CD4-positive, CD25-positive, alpha-beta regulatory T cell (primary cell): ENCODE measurements at regions not wholly inside any gene's neighbourhood (a gene's known extent, or its start where the extent isn't known, plus 50 kb on each side); places are given as distances from the start of the nearest gene placed in this dataset.
"Not testable (repeated sequence)": the region's sequence is repeated elsewhere in the genome, so short reads cannot be mapped to it uniquely, and the experiment has no call there.

ENCODE experiments used
- ATAC-seq, 2 donors: fragments of 150-1000 bp; cut with Tn5 transposase; one replicate each; pipeline ENCODE4 v1.10.0; 2021; ENCODE audit warnings: low read depth in 2 of 2, moderate number of reproducible peaks in 2 of 2, moderate library complexity in 1 of 2
- DNase-seq, 3 donors: peaks; one replicate each; pipeline versions ENCODE4 v3.0.0 to v3.0.0-alpha.2; 2012 to 2022; ENCODE audit warnings: mixed read lengths in 1 of 3
- H3K27ac ChIP-seq: one replicate; pipeline ENCODE4 v1.7.0; 2013; ENCODE audit warnings: mild to moderate bottlenecking, low read length; ENCODE audit not compliant: insufficient read depth, poor library complexity, severe bottlenecking
- H3K27me3 ChIP-seq: one replicate; pipeline ENCODE4 v1.7.0; 2013; ENCODE audit warnings: low read length; ENCODE audit not compliant: control insufficient read depth, insufficient read depth
- H3K36me3 ChIP-seq: one replicate; pipeline ENCODE4 v1.7.0; 2013; ENCODE audit warnings: mild to moderate bottlenecking, low read length, moderate library complexity; ENCODE audit not compliant: control insufficient read depth, insufficient read depth
- H3K4me1 ChIP-seq: 2 replicates; pipeline ENCODE4 v1.7.0; 2013; ENCODE audit warnings: mild to moderate bottlenecking, low read length; ENCODE audit not compliant: insufficient read depth, control insufficient read depth, poor library complexity, severe bottlenecking
- H3K4me3 ChIP-seq: one replicate; pipeline ENCODE4 v1.7.0; 2013; ENCODE audit warnings: low read depth, mild to moderate bottlenecking, low read length, moderate library complexity
- H3K9me3 ChIP-seq, 2 experiments: 1 replicate in 1 of 2; 2 replicates in 1 of 2; pipeline ENCODE4 v1.7.0; 2013; ENCODE audit warnings: low read length in 2 of 2, mild to moderate bottlenecking in 1 of 2, moderate library complexity in 1 of 2; ENCODE audit not compliant: control insufficient read depth in 2 of 2
- H3K27ac Mint-ChIP-seq, 3 donors: one replicate each; pipeline ENCODE4 v1.8.0; 2020 to 2022; ENCODE audit warnings: mild to moderate bottlenecking in 3 of 3, mixed read lengths in 3 of 3, moderate library complexity in 2 of 3
- H3K27me3 Mint-ChIP-seq: one replicate; pipeline ENCODE4 v1.8.0; 2022; ENCODE audit warnings: mild to moderate bottlenecking, mixed read lengths
- H3K36me3 Mint-ChIP-seq: one replicate; pipeline ENCODE4 v1.8.0; 2020; ENCODE audit warnings: mixed read lengths
- H3K4me1 Mint-ChIP-seq, 4 donors: one replicate each; pipeline ENCODE4 v1.8.0; 2020 to 2022; ENCODE audit warnings: mixed read lengths in 4 of 4, mild to moderate bottlenecking in 1 of 4
- H3K4me3 Mint-ChIP-seq, 4 donors: one replicate each; pipeline ENCODE4 v1.8.0; 2020 to 2022; ENCODE audit warnings: mild to moderate bottlenecking in 4 of 4, mixed read lengths in 4 of 4, moderate library complexity in 3 of 4
- H3K9me3 Mint-ChIP-seq, 7 donors: one replicate each; pipeline ENCODE4 v1.8.0; 2020 to 2022; ENCODE audit warnings: mixed read lengths in 7 of 7, mild to moderate bottlenecking in 3 of 7, moderate library complexity in 2 of 7

GRCh38 chr2:167781629-167782028 lies 465.8 kb downstream of the STK39 start:
- not testable (repeated sequence) for ATAC-seq, H3K36me3 Mint-ChIP-seq, H3K36me3 ChIP-seq, H3K4me3 Mint-ChIP-seq, H3K4me1 ChIP-seq, H3K4me1 Mint-ChIP-seq, H3K27me3 ChIP-seq, H3K27ac Mint-ChIP-seq, DNase-seq, H3K27me3 Mint-ChIP-seq, H3K9me3 Mint-ChIP-seq, H3K27ac ChIP-seq, H3K4me3 ChIP-seq, H3K9me3 ChIP-seq

DNA sequence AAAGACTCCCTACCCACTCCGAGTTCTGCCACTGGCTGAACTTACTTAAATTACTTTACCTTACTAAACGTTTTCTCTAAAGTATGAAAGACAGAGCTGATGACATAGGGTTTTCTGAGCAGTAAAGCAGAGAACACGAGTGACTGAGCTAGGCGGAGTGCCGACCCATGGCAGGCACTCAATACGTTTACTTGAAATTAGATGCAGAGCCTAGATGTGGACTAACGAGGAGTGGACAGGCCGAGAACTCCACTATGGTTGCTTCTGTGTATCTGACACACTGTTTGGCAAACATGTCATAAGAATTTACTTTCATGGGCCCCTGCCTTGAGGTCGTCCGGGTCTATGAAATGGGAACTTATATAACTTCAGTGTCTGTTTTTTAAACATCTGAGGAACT lies 471.0 kb downstream of the STK39 start:
- peaks cover 0 to 2% (median 0%) of the 10 kb centered on the region in 7 donors for H3K9me3 Mint-ChIP-seq
- H3K4me3 Mint-ChIP-seq, result no peak overlapping the region

GRCh38 chr2:167771628-167772027 lies 475.8 kb downstream of the STK39 start:
- Mint-ChIP-seq H3K4me1 (no peaks in the 10 kb centered on the region), H3K27ac (no peak overlapping the region), H3K27me3 (no peaks in the 10 kb centered on the region), H3K9me3 (peaks cover 0 to 3% (median 0%) of the 10 kb centered on the region in 7 donors), H3K4me3 (no peak overlapping the region), H3K36me3 (no peaks in the 10 kb centered on the region)
- no peaks in the 10 kb centered on the region for H3K9me3 ChIP-seq
- no peaks in the 10 kb centered on the region for H3K36me3 ChIP-seq
- ATAC-seq (no peak), DNase-seq (no peak)
- no peaks in the 10 kb centered on the region for H3K27me3 ChIP-seq
- H3K27ac ChIP-seq, result no peak overlapping the region
- H3K4me1 ChIP-seq, result no peaks in the 10 kb centered on the region
- H3K4me3 ChIP-seq, result no peak overlapping the region

More for the DNA sequence above, 471.0 kb downstream of the STK39 start:
- no peak for ATAC-seq
- Histone ChIP-seq H3K27me3 (no peaks in the 10 kb centered on the region), H3K27ac (no peak overlapping the region), H3K9me3 (no peaks in the 10 kb centered on the region), H3K4me1 (no peaks in the 10 kb centered on the region), H3K36me3 (no peaks in the 10 kb centered on the region), H3K4me3 (no peak overlapping the region)
- Mint-ChIP-seq H3K4me1 (no peaks in the 10 kb centered on the region), H3K27me3 (no peaks in the 10 kb centered on the region), H3K27ac (no peak overlapping the region), H3K36me3 (no peaks in the 10 kb centered on the region)
- DNase-seq, result no peak

GRCh38 chr2:167769020-167769419 lies 478.4 kb downstream of the STK39 start:
- ATAC-seq (no peak), DNase-seq (no peak)
- Histone ChIP-seq H3K4me3 (no peak overlapping the region), H3K9me3 (no peaks in the 10 kb centered on the region), H3K27me3 (no peaks in the 10 kb centered on the region), H3K4me1 (no peaks in the 10 kb centered on the region), H3K27ac (no peak overlapping the region), H3K36me3 (no peaks in the 10 kb centered on the region)
- no peak overlapping the region for H3K27ac Mint-ChIP-seq
- H3K27me3 Mint-ChIP-seq, result no peaks in the 10 kb centered on the region
- H3K36me3 Mint-ChIP-seq, result no peaks in the 10 kb centered on the region
- H3K4me1 Mint-ChIP-seq, result no peaks in the 10 kb centered on the region
- peaks cover 0 to 2% (median 0%) of the 10 kb centered on the region in 7 donors for H3K9me3 Mint-ChIP-seq
- no peak overlapping the region for H3K4me3 Mint-ChIP-seq

DNA sequence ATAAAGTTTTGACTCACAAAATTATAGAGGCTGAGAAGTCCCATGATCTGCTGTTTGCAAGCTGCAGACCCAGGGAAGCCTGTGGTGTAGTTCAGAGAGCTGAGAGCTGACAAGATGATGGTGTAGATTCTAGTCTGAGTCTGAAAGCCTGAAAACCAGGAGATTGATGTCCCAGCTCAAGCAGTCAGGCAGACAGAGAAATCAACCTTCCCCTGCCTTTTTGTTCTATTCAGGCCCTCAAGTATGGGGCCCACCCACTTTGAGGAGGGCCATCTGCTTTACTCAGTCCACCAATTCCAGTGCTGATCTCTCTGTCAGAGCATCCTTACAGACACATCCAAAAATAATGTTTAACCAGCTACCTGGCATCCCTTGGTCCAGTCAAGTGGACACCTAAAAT lies 479.6 kb downstream of the STK39 start:
- Histone ChIP-seq H3K4me3 (no peak overlapping the region), H3K36me3 (no peaks in the 10 kb centered on the region), H3K27me3 (no peaks in the 10 kb centered on the region), H3K4me1 (no peaks in the 10 kb centered on the region), H3K27ac (no peak overlapping the region), H3K9me3 (no peaks in the 10 kb centered on the region)
- no peak for DNase-seq
- no peak for ATAC-seq
- Mint-ChIP-seq H3K27me3 (no peaks in the 10 kb centered on the region), H3K9me3 (peaks cover 0 to 2% (median 0%) of the 10 kb centered on the region in 7 donors), H3K4me3 (no peak overlapping the region), H3K4me1 (no peaks in the 10 kb centered on the region), H3K27ac (no peak overlapping the region), H3K36me3 (no peaks in the 10 kb centered on the region)

- Histone ChIP-seq H3K9me3 (no peaks in the 10 kb centered on the region), H3K4me3 (no peak overlapping the region), H3K36me3 (no peaks in the 10 kb centered on the region), H3K4me1 (no peaks in the 10 kb centered on the region), H3K27me3 (no peaks in the 10 kb centered on the region), H3K27ac (no peak overlapping the region)
- ATAC-seq (no peak), DNase-seq (no peak)
- no peak overlapping the region for H3K4me3 Mint-ChIP-seq
- H3K27me3 Mint-ChIP-seq, result no peaks in the 10 kb centered on the region
- H3K4me1 Mint-ChIP-seq, result no peaks in the 10 kb centered on the region
- H3K27ac Mint-ChIP-seq, result no peak overlapping the region
- peaks cover 0 to 2% (median 0%) of the 10 kb centered on the region in 7 donors for H3K9me3 Mint-ChIP-seq
- no peaks in the 10 kb centered on the region for H3K36me3 Mint-ChIP-seq
Observed at GRCh38 chr2:167764772-167765341, 482.5 kb downstream of the STK39 start.

GRCh38 chr2:167761465-167762136 lies 485.8 kb downstream of the STK39 start:
- Histone ChIP-seq H3K9me3 (no peaks in the 10 kb centered on the region), H3K4me3 (no peak overlapping the region), H3K27ac (no peak overlapping the region), H3K36me3 (no peaks in the 10 kb centered on the region), H3K4me1 (no peaks in the 10 kb centered on the region), H3K27me3 (no peaks in the 10 kb centered on the region)
- ATAC-seq (no peak), DNase-seq (no peak)
- no peaks in the 10 kb centered on the region for H3K4me1 Mint-ChIP-seq
- peaks cover 0 to 2% (median 0%) of the 10 kb centered on the region in 7 donors for H3K9me3 Mint-ChIP-seq
- no peaks in the 10 kb centered on the region for H3K36me3 Mint-ChIP-seq
- no peak overlapping the region for H3K27ac Mint-ChIP-seq
- H3K27me3 Mint-ChIP-seq, result no peaks in the 10 kb centered on the region
- H3K4me3 Mint-ChIP-seq, result no peak overlapping the region

DNA sequence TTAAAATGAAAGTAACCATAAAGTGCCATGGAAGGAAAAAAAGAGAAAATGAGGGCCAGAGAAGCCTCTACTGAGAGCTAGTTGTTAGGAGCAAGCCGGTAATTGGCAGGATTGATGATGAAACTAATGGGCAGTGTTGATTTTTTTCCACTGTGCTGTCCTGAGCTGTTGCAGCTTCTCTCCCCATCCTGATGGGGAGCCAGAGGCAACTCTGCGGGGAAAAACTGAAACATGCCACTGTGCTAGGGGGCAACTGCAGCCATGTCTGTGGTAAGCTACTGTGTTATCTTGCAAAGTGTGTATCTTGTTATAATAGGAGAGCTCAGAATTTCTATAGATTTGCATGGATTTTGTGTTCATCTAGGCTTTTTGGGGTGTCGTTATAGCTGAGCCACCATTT lies 487.9 kb downstream of the STK39 start:
- no peak overlapping the region for H3K4me3 Mint-ChIP-seq
- no peak for DNase-seq
- Histone ChIP-seq H3K36me3 (no peaks in the 10 kb centered on the region), H3K4me1 (no peaks in the 10 kb centered on the region), H3K27me3 (no peaks in the 10 kb centered on the region), H3K4me3 (no peak overlapping the region), H3K9me3 (no peaks in the 10 kb centered on the region), H3K27ac (no peak overlapping the region)
- H3K4me1 Mint-ChIP-seq, result no peaks in the 10 kb centered on the region
- no peak for ATAC-seq
- H3K9me3 Mint-ChIP-seq, result peaks cover 0 to 2% (median 0%) of the 10 kb centered on the region in 7 donors
- no peaks in the 10 kb centered on the region for H3K27me3 Mint-ChIP-seq
- no peak overlapping the region for H3K27ac Mint-ChIP-seq
- H3K36me3 Mint-ChIP-seq, result no peaks in the 10 kb centered on the region
